ENCODE measurements at regions not wholly inside any gene's neighbourhood (a gene's known extent, or its start where the extent isn't known, plus 50 kb on each side); places are given as distances from the start of the nearest gene placed in this dataset.

GRCh38 chr12:97923546-97923945 is 460.9 kb downstream of the RMST start:
- Histone ChIP-seq H3K9me3 (no peaks in the 10 kb centered on the region), H3K4me3 (no peak overlapping the region), H3K4me1 (no peaks in the 10 kb centered on the region), H3K27me3 (replicated peaks in 1 of 7) (no peaks in the 10 kb centered on the region), H3K36me3 (no peaks in the 10 kb centered on the region), H3K27ac (no peak overlapping the region)
- no peak for TF ChIP-seq POLR2A (IDR thresholded peaks at IDR 0.05)
- intact Hi-C loops (cut with DNase I; ENCODE audit: low total_unique reads), result no loop called here
- 77 to 85% (median 83%) methylated on average over 2 of the region's 2 CpGs for WGBS, 5 donors
- no peak for DNase-seq

- 66 to 81% (median 75%) methylated on average over 4 of the region's 4 CpGs for WGBS, 5 donors
- no peak for DNase-seq
- Histone ChIP-seq H3K36me3 (no peaks in the 10 kb centered on the region), H3K27ac (no peak overlapping the region), H3K4me1 (no peaks in the 10 kb centered on the region), H3K27me3 (replicated peaks in 1 of 7) (no peaks in the 10 kb centered on the region), H3K4me3 (no peak overlapping the region), H3K9me3 (no peaks in the 10 kb centered on the region)
- TF ChIP-seq CTCF (IDR thresholded peaks at IDR 0.05 in 8 of 11, conservative IDR thresholded peaks at IDR 0.05 in 3 of 11) (no peak), POLR2A (IDR thresholded peaks at IDR 0.05) (no peak), POLR2AphosphoS5 (IDR thresholded peaks at IDR 0.05) (no peak)
- intact Hi-C loops (cut with DNase I; ENCODE audit: low total_unique reads), result no loop called here
Observed at GRCh38 chr12:97924122-97924521, 461.5 kb downstream of the RMST start.

GRCh38 chr12:97927977-97928376 is 465.4 kb downstream of the RMST start:
- Histone ChIP-seq H3K4me1 (no peaks in the 10 kb centered on the region), H3K27ac (no peak overlapping the region), H3K4me3 (no peak overlapping the region), H3K36me3 (no peaks in the 10 kb centered on the region), H3K9me3 (no peaks in the 10 kb centered on the region), H3K27me3 (replicated peaks in 1 of 7) (no peaks in the 10 kb centered on the region)
- 77 to 83% (median 81%) methylated on average over 6 of the region's 6 CpGs for WGBS, 5 donors
- no peak for DNase-seq
- TF ChIP-seq POLR2A (IDR thresholded peaks at IDR 0.05) (no peak), POLR2AphosphoS5 (IDR thresholded peaks at IDR 0.05) (no peak), CTCF (IDR thresholded peaks at IDR 0.05 in 8 of 11, conservative IDR thresholded peaks at IDR 0.05 in 3 of 11) (no peak)
- intact Hi-C loops (cut with DNase I; ENCODE audit: low total_unique reads), result no loop called here

GRCh38 chr12:97936165-97936564 is 473.6 kb downstream of the RMST start:
- H3K4me3 ChIP-seq, result no peak overlapping the region
- WGBS, 5 donors, result 68 to 88% (median 72%) methylated on average over 5 of the region's 5 CpGs
- no peaks in the 10 kb centered on the region for H3K36me3 ChIP-seq
- TF ChIP-seq CTCF (IDR thresholded peaks at IDR 0.05 in 8 of 11, conservative IDR thresholded peaks at IDR 0.05 in 3 of 11) (no peak), POLR2AphosphoS5 (IDR thresholded peaks at IDR 0.05) (no peak), POLR2A (IDR thresholded peaks at IDR 0.05) (no peak)
- intact Hi-C loops (cut with DNase I; ENCODE audit: low total_unique reads), result no loop called here
- H3K4me1 ChIP-seq, result no peaks in the 10 kb centered on the region
- no peak overlapping the region for H3K27ac ChIP-seq
- no peak for DNase-seq
- H3K27me3 ChIP-seq (replicated peaks in 1 of 7), result no peaks in the 10 kb centered on the region
- H3K9me3 ChIP-seq, result peaks cover 0 to 3% (median 0%) of the 10 kb centered on the region in 8 donors

GRCh38 chr12:97938031-97938430 is 475.4 kb downstream of the RMST start:
- TF ChIP-seq POLR2AphosphoS5 (IDR thresholded peaks at IDR 0.05), result no peak
- no peak for TF ChIP-seq CTCF (IDR thresholded peaks at IDR 0.05 in 8 of 11, conservative IDR thresholded peaks at IDR 0.05 in 3 of 11)
- TF ChIP-seq POLR2A (IDR thresholded peaks at IDR 0.05), result no peak
- intact Hi-C loops (cut with DNase I; ENCODE audit: low total_unique reads), result no loop called here
- no peak for DNase-seq
- H3K27ac ChIP-seq, result no peak overlapping the region
- no peaks in the 10 kb centered on the region for H3K27me3 ChIP-seq (replicated peaks in 1 of 7)
- H3K9me3 ChIP-seq, result peaks cover 0 to 8% (median 2%) of the 10 kb centered on the region in 8 donors
- no peak overlapping the region for H3K4me3 ChIP-seq
- H3K36me3 ChIP-seq, result no peaks in the 10 kb centered on the region
- no peaks in the 10 kb centered on the region for H3K4me1 ChIP-seq

Measured in spleen (tissue), 11 donors.